Thymus (tissue), 11 donors: ENCODE measurements at regions not wholly inside any gene's neighbourhood (a gene's known extent, or its start where the extent isn't known, plus 50 kb on each side); places are given as distances from the start of the nearest gene placed in this dataset.

Experiments
- DNase-seq, 9 donors: peaks; one replicate each; pipeline ENCODE4 v3.0.0-alpha.2; 2013; ENCODE audit warnings: low spot score in 9 of 9, low read depth in 6 of 9, missing footprints in 1 of 9
- H3K27ac ChIP-seq, 2 donors: one replicate each; pipeline ENCODE4 v1.5.1; 2013; ENCODE audit warnings: control low read depth in 1 of 2, low read depth in 1 of 2, low read length in 1 of 2, mild to moderate bottlenecking in 1 of 2, moderate library complexity in 1 of 2
- H3K27me3 ChIP-seq, 2 donors: one replicate each; pipeline ENCODE4 v1.5.1; 2013; ENCODE audit warnings: low read length in 1 of 2; ENCODE audit not compliant: control insufficient read depth in 2 of 2, insufficient read depth in 1 of 2
- H3K36me3 ChIP-seq, 2 donors: one replicate each; pipeline ENCODE4 v1.5.1; 2013; ENCODE audit warnings: low read length in 1 of 2, mild to moderate bottlenecking in 1 of 2, moderate library complexity in 1 of 2; ENCODE audit not compliant: control insufficient read depth in 2 of 2, insufficient read depth in 2 of 2
- H3K4me1 ChIP-seq, 2 donors: one replicate each; pipeline ENCODE4 v1.5.1; 2013; ENCODE audit warnings: low read length in 2 of 2; ENCODE audit not compliant: control insufficient read depth in 2 of 2, insufficient read depth in 2 of 2
- H3K4me3 ChIP-seq, 2 donors: one replicate each; pipeline ENCODE4 v1.5.1; 2013; ENCODE audit warnings: low read length in 2 of 2, control low read depth in 1 of 2, mild to moderate bottlenecking in 1 of 2
- H3K9me3 ChIP-seq, 2 donors: one replicate each; pipeline ENCODE4 v1.5.1; 2013; ENCODE audit warnings: low read length in 1 of 2, mild to moderate bottlenecking in 1 of 2; ENCODE audit not compliant: control insufficient read depth in 2 of 2, insufficient read depth in 1 of 2
- WGBS: extraction: QIAGEN DNeasy Blood & Tissue Kit; methylation state at CpG from one replicate; pipeline ENCODE4 v1.1.7; 2013; 5-methylcytosine and 5-hydroxymethylcytosine counted together
- donor health status: healthy.

- H3K4me1 ChIP-seq: peaks cover 4 to 13% of the 10 kb centered on the region in 2 donors
- no peak overlapping the region for H3K27ac ChIP-seq
- no peaks in the 10 kb centered on the region for H3K36me3 ChIP-seq
- H3K4me3 ChIP-seq: no peak overlapping the region
- H3K9me3 ChIP-seq: no peaks in the 10 kb centered on the region
- 85% methylated on average over 3 of the region's 3 CpGs for WGBS
- no peak for DNase-seq
- peaks cover 0 to 3% of the 10 kb centered on the region in 2 donors for H3K27me3 ChIP-seq
Observed at GRCh38 chr1:42037586-42037985, 115.6 kb upstream of the GUCA2B start.

GRCh38 chr1:42037161-42037560 is 116.0 kb upstream of the GUCA2B start:
- WGBS: 65% methylated on average over 1 of the region's 1 CpG
- Histone ChIP-seq H3K4me3 (no peak overlapping the region), H3K36me3 (no peaks in the 10 kb centered on the region), H3K9me3 (no peaks in the 10 kb centered on the region), H3K27me3 (peaks cover 0 to 3% of the 10 kb centered on the region in 2 donors), H3K27ac (no peak overlapping the region), H3K4me1 (peaks cover 4 to 13% of the 10 kb centered on the region in 2 donors)
- DNase-seq: no peak

GRCh38 chr1:42035830-42036604 is 117.2 kb upstream of the GUCA2B start:
- H3K27me3 ChIP-seq: peaks cover 0 to 3% of the 10 kb centered on the region in 2 donors
- peaks cover 4 to 18% of the 10 kb centered on the region in 2 donors for H3K4me1 ChIP-seq
- peak overlapping the region in 1 of 2 donors; percentile 72 for H3K27ac ChIP-seq

GRCh38 chr1:42035205-42035829 is 116.6 kb upstream of the HIVEP3 start:
- Histone ChIP-seq H3K9me3 (no peaks in the 10 kb centered on the region), H3K27ac (peak overlapping the region in 1 of 2 donors; percentile 49), H3K4me3 (peak overlapping the region; percentile 91 to 95), H3K27me3 (peaks cover 0 to 3% of the 10 kb centered on the region in 2 donors), H3K4me1 (peaks cover 4 to 21% of the 10 kb centered on the region in 2 donors), H3K36me3 (no peaks in the 10 kb centered on the region)
- DNase-seq: peak in 7 of 9 donors; percentile 59 to 88 (median 73)
- WGBS: under 1% methylated on average over 66 of the region's 66 CpGs

More at GRCh38 chr1:42035830-42036604, 117.2 kb upstream of the GUCA2B start:
- WGBS: 2% methylated on average over 60 of the region's 60 CpGs
- H3K9me3 ChIP-seq: no peaks in the 10 kb centered on the region
- DNase-seq: peak; percentile 68 to 97 (median 91)
- no peaks in the 10 kb centered on the region for H3K36me3 ChIP-seq
- peak overlapping the region; percentile 51 to 95 for H3K4me3 ChIP-seq

- no peak overlapping the region for H3K27ac ChIP-seq
- 75% methylated on average over 6 of the region's 6 CpGs for WGBS
- peak overlapping the region; percentile 91 to 95 for H3K4me3 ChIP-seq
Observed at GRCh38 chr1:42034426-42034825, 115.7 kb upstream of the HIVEP3 start.

GRCh38 chr1:42033629-42034028 is 114.9 kb upstream of the HIVEP3 start:
- H3K9me3 ChIP-seq: no peaks in the 10 kb centered on the region
- 91% methylated on average over 1 of the region's 1 CpG for WGBS
- no peak for DNase-seq
- H3K4me3 ChIP-seq: no peak overlapping the region
- H3K27me3 ChIP-seq: peaks cover 0 to 3% of the 10 kb centered on the region in 2 donors
- H3K36me3 ChIP-seq: no peaks in the 10 kb centered on the region
- H3K4me1 ChIP-seq: peaks cover 4 to 21% of the 10 kb centered on the region in 2 donors
- H3K27ac ChIP-seq: no peak overlapping the region

More at GRCh38 chr1:42034426-42034825, 115.7 kb upstream of the HIVEP3 start:
- Histone ChIP-seq H3K27me3 (peaks cover 0 to 3% of the 10 kb centered on the region in 2 donors), H3K9me3 (no peaks in the 10 kb centered on the region), H3K36me3 (no peaks in the 10 kb centered on the region), H3K4me1 (peaks cover 4 to 21% of the 10 kb centered on the region in 2 donors)
- no peak for DNase-seq

- 99% methylated on average over 3 of the region's 3 CpGs for WGBS
- Histone ChIP-seq H3K4me3 (no peak overlapping the region), H3K4me1 (peaks cover 12 to 17% of the 10 kb centered on the region in 2 donors), H3K27me3 (no peaks in the 10 kb centered on the region), H3K27ac (no peak overlapping the region), H3K36me3 (no peaks in the 10 kb centered on the region), H3K9me3 (no peaks in the 10 kb centered on the region)
- no peak for DNase-seq
Observed at GRCh38 chr1:42017730-42018129, 99.0 kb upstream of the HIVEP3 start.

GRCh38 chr1:42017259-42017658 is 98.5 kb upstream of the HIVEP3 start:
- no peaks in the 10 kb centered on the region for H3K27me3 ChIP-seq
- no peak overlapping the region for H3K27ac ChIP-seq
- peaks cover 12 to 17% of the 10 kb centered on the region in 2 donors for H3K4me1 ChIP-seq
- H3K9me3 ChIP-seq: no peaks in the 10 kb centered on the region
- WGBS: 97% methylated on average over 2 of the region's 2 CpGs
- no peak for DNase-seq
- H3K4me3 ChIP-seq: no peak overlapping the region
- no peaks in the 10 kb centered on the region for H3K36me3 ChIP-seq

- DNase-seq: no peak
- 92% methylated on average over 3 of the region's 3 CpGs for WGBS
- no peaks in the 10 kb centered on the region for H3K9me3 ChIP-seq
- no peak overlapping the region for H3K27ac ChIP-seq
- H3K4me1 ChIP-seq: peaks cover 12 to 17% of the 10 kb centered on the region in 2 donors
- H3K4me3 ChIP-seq: no peak overlapping the region
- H3K36me3 ChIP-seq: no peaks in the 10 kb centered on the region
- H3K27me3 ChIP-seq: no peaks in the 10 kb centered on the region
Observed at GRCh38 chr1:42014823-42015222, 96.1 kb upstream of the HIVEP3 start.
